Lung (tissue), 11 donors: ENCODE measurements at regions not wholly inside any gene's neighbourhood (a gene's known extent, or its start where the extent isn't known, plus 50 kb on each side); places are given as distances from the start of the nearest gene placed in this dataset.
A peak's percentile ranks its signal among the peaks of the same experiment; 100 is the strongest.

ENCODE experiments used
- ATAC-seq: fragments of 200-7000 bp; cut with Tn5 transposase; one replicate; pipeline ENCODE4 v1.9.1; 2020; ENCODE audit warnings: moderate number of reproducible peaks; ENCODE audit not compliant: insufficient read depth, low FRiP score
- DNase-seq, 3 donors: peaks; one replicate each; pipeline ENCODE4 v3.0.0-alpha.2; 2013 to 2017
- H3K27ac ChIP-seq, 2 donors: one replicate each; pipeline ENCODE4 v1.5.1; 2013; ENCODE audit warnings: mild to moderate bottlenecking in 2 of 2, moderate library complexity in 2 of 2, control low read depth in 1 of 2, inconsistent platforms in 1 of 2, low read depth in 1 of 2, low read length in 1 of 2
- H3K27me3 ChIP-seq, 3 donors: one replicate each; pipeline ENCODE4 v1.5.1; 2013; ENCODE audit warnings: low read length in 2 of 3; ENCODE audit not compliant: control insufficient read depth in 3 of 3, insufficient read depth in 3 of 3
- H3K36me3 ChIP-seq, 4 donors: one replicate each; pipeline ENCODE4 v1.5.1; 2013; ENCODE audit warnings: low read length in 4 of 4, mild to moderate bottlenecking in 1 of 4, moderate library complexity in 1 of 4; ENCODE audit not compliant: control insufficient read depth in 4 of 4, insufficient read depth in 4 of 4
- H3K4me1 ChIP-seq, 5 donors: one replicate each; pipeline ENCODE4 v1.5.1; 2013; ENCODE audit warnings: low read length in 5 of 5, mild to moderate bottlenecking in 2 of 5, moderate library complexity in 1 of 5; ENCODE audit not compliant: control insufficient read depth in 5 of 5, insufficient read depth in 5 of 5
- H3K4me3 ChIP-seq: one replicate; pipeline ENCODE4 v1.5.1; 2013; ENCODE audit warnings: mild to moderate bottlenecking, control low read depth, moderate library complexity
- H3K9ac ChIP-seq, 2 donors: one replicate each; pipeline ENCODE4 v1.5.1; 2013; ENCODE audit warnings: low read length in 2 of 2, control low read depth in 1 of 2; ENCODE audit not compliant: insufficient read depth in 1 of 2
- H3K9me3 ChIP-seq, 4 donors: one replicate each; pipeline ENCODE4 v1.5.1; 2013; ENCODE audit warnings: low read length in 3 of 4, mild to moderate bottlenecking in 1 of 4, moderate library complexity in 1 of 4; ENCODE audit not compliant: control insufficient read depth in 4 of 4, insufficient read depth in 3 of 4
- WGBS, 2 donors: extraction: QIAGEN DNeasy Blood & Tissue Kit; methylation state at CpG; one replicate each; pipeline ENCODE4 v1.1.7; 2013; 5-methylcytosine and 5-hydroxymethylcytosine counted together
- TF ChIP-seq, protein P1 (sequence below): IDR thresholded peaks from 2 replicates; pipeline ENCODE4 v1.5.1; 2012; ENCODE audit warnings: mild to moderate bottlenecking; ENCODE audit errors: control extremely low read depth, extremely low read depth
- donor health status: control.
- donor health status: control.
- donor health status: Bipolar disorder and iron deficiency.
- donor health status: healthy.
- donor health status: DM: yes; HTN: yes; CAD: no.

GRCh38 chr1:4086085-4086850 lies 186.2 kb upstream of the C1orf174 start:
- no peak for ATAC-seq
- Histone ChIP-seq H3K9me3 (peaks cover 0 to 17% (median under 1%) of the 10 kb centered on the region in 4 donors), H3K4me3 (no peak overlapping the region), H3K27ac (no peak overlapping the region), H3K36me3 (no peaks in the 10 kb centered on the region), H3K9ac (no peak overlapping the region), H3K4me1 (peaks cover 0 to 55% (median 13%) of the 10 kb centered on the region in 5 donors), H3K27me3 (peaks cover 0 to 2% (median 0%) of the 10 kb centered on the region in 3 donors)
- 84 to 91% methylated on average over 14 of the region's 14 CpGs for WGBS, 2 donors
- peak in 1 of 3 donors; percentile 14 for DNase-seq
- TF ChIP-seq, protein P1, sequence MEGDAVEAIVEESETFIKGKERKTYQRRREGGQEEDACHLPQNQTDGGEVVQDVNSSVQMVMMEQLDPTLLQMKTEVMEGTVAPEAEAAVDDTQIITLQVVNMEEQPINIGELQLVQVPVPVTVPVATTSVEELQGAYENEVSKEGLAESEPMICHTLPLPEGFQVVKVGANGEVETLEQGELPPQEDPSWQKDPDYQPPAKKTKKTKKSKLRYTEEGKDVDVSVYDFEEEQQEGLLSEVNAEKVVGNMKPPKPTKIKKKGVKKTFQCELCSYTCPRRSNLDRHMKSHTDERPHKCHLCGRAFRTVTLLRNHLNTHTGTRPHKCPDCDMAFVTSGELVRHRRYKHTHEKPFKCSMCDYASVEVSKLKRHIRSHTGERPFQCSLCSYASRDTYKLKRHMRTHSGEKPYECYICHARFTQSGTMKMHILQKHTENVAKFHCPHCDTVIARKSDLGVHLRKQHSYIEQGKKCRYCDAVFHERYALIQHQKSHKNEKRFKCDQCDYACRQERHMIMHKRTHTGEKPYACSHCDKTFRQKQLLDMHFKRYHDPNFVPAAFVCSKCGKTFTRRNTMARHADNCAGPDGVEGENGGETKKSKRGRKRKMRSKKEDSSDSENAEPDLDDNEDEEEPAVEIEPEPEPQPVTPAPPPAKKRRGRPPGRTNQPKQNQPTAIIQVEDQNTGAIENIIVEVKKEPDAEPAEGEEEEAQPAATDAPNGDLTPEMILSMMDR, result no peak

GRCh38 chr1:4086921-4087320 lies 186.8 kb upstream of the C1orf174 start:
- H3K9ac ChIP-seq, result no peak overlapping the region
- DNase-seq (no peak), ATAC-seq (no peak)
- peaks cover 0 to 22% (median 3%) of the 10 kb centered on the region in 4 donors for H3K9me3 ChIP-seq
- H3K36me3 ChIP-seq, result no peaks in the 10 kb centered on the region
- TF ChIP-seq, protein P1, result no peak
- H3K4me3 ChIP-seq, result no peak overlapping the region
- H3K27me3 ChIP-seq, result no peaks in the 10 kb centered on the region
- no peak overlapping the region for H3K27ac ChIP-seq
- WGBS, 2 donors, result 85 to 87% methylated on average over 4 of the region's 4 CpGs
- peaks cover 0 to 51% (median 11%) of the 10 kb centered on the region in 5 donors for H3K4me1 ChIP-seq

GRCh38 chr1:4087530-4088420 lies 187.7 kb upstream of the C1orf174 start:
- no peaks in the 10 kb centered on the region for H3K36me3 ChIP-seq
- H3K9ac ChIP-seq, result no peak overlapping the region
- peaks cover 0 to 42% (median 5%) of the 10 kb centered on the region in 5 donors for H3K4me1 ChIP-seq
- WGBS, 2 donors, result 71 to 74% methylated on average over 9 of the region's 9 CpGs
- no peak overlapping the region for H3K27ac ChIP-seq
- peaks cover 0 to 23% (median 3%) of the 10 kb centered on the region in 4 donors for H3K9me3 ChIP-seq
- no peak overlapping the region for H3K4me3 ChIP-seq
- TF ChIP-seq, protein P1, result no peak
- ATAC-seq (no peak), DNase-seq (no peak)
- H3K27me3 ChIP-seq, result no peaks in the 10 kb centered on the region
